ENCODE measurements at regions not wholly inside any gene's neighbourhood (a gene's known extent, or its start where the extent isn't known, plus 50 kb on each side); places are given as distances from the start of the nearest gene placed in this dataset.

DNA sequence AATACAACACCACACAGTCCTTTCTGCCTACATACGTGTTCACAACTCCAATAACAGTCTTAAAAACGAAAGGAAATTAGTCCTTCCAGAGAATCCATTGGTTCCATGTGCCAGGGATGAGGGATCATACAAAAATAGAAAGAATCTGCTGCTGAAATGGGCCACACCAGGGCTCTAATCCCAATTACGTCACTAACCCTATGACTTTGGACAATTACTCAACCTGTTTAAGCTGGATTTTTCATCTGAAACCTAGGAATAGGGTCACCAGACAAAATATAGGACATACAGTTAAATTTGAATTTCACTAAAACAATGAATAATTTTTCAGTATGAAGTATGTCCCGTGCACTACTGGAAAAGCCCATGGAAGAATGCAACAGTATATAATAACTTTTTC is 264.7 kb downstream of the YTHDC2 start:
- no TSS peak for BruUV-seq (replicated peaks)
- Mint-ChIP-seq H3K4me1 (ENCODE audit: insufficient read depth, unreplicated experiment) (peaks cover 13% of the 10 kb centered on the region), H3K9me3 (ENCODE audit: unreplicated experiment) (no peaks in the 10 kb centered on the region), H3K27me3 (ENCODE audit: insufficient read depth, unreplicated experiment) (no peaks in the 10 kb centered on the region), H3K36me3 (ENCODE audit: insufficient read depth, unreplicated experiment) (no peaks in the 10 kb centered on the region), H3K4me3 (ENCODE audit: unreplicated experiment) (no peak overlapping the region), H3K27ac (ENCODE audit: low read depth, unreplicated experiment) (no peak overlapping the region)
- ChIA-PET CTCF (no interaction called here), POLR2A (no interaction called here)
- TF ChIP-seq CTCF (IDR thresholded peaks at IDR 0.05; ENCODE audit: unreplicated experiment), result no peak
- intact Hi-C loops (cut with micrococcal nuclease), result no loop called here
- DNase-seq (ENCODE audit: unreplicated experiment), result no peak

DNA sequence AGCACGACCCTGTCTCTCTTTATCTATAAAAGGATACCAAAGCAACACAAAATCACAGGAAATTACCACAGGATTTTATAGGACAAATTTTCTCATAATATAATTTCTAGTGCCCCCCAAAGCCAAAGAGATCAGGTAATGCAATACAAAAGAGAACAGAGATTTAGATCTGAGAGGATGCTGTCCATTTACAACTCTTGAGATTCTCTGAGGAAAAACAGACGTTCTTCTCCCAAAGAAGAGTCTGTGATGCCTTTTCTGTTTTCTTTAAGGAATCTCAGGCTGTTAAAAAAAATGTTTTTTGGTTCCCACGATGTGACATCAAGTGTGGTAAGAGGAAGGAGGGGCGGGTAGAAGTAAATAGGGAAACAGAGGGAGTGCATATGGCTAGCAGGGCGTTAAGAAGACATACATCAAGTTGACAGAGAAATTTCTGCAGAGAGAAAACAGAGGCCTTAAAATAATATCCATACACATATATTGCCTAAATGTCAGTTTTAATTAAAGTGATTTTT is 274.7 kb downstream of the YTHDC2 start:
- no peaks in the 10 kb centered on the region for H3K4me1 Mint-ChIP-seq (ENCODE audit: insufficient read depth, unreplicated experiment)
- no TSS peak for BruUV-seq (replicated peaks)
- H3K27ac Mint-ChIP-seq (ENCODE audit: low read depth, unreplicated experiment), result no peak overlapping the region
- no peak overlapping the region for H3K4me3 Mint-ChIP-seq (ENCODE audit: unreplicated experiment)
- intact Hi-C loops (cut with micrococcal nuclease), result no loop called here
- peaks cover 74% of the 10 kb centered on the region for H3K27me3 Mint-ChIP-seq (ENCODE audit: insufficient read depth, unreplicated experiment)
- POLR2A ChIA-PET, result no interaction called here
- no peaks in the 10 kb centered on the region for H3K9me3 Mint-ChIP-seq (ENCODE audit: unreplicated experiment)
- no peaks in the 10 kb centered on the region for H3K36me3 Mint-ChIP-seq (ENCODE audit: insufficient read depth, unreplicated experiment)
- TF ChIP-seq CTCF (IDR thresholded peaks at IDR 0.05; ENCODE audit: unreplicated experiment), result no peak
- no peak for DNase-seq (ENCODE audit: unreplicated experiment)
- CTCF ChIA-PET, result no interaction called here

GRCh38 chr5:113789769-113790168 is 276.3 kb downstream of the YTHDC2 start:
- no peak overlapping the region for H3K4me3 Mint-ChIP-seq (ENCODE audit: unreplicated experiment)
- no peak overlapping the region for H3K27ac Mint-ChIP-seq (ENCODE audit: low read depth, unreplicated experiment)
- no peaks in the 10 kb centered on the region for H3K36me3 Mint-ChIP-seq (ENCODE audit: insufficient read depth, unreplicated experiment)
- no peak for TF ChIP-seq CTCF (IDR thresholded peaks at IDR 0.05; ENCODE audit: unreplicated experiment)
- intact Hi-C loops (cut with micrococcal nuclease), result no loop called here
- ChIA-PET CTCF (interaction anchor here (1.2 kb wide), 1 partner anchor 1279 kb away, joined by 4 read pairs; no protein-coding TSS in a partner anchor), POLR2A (no interaction called here)
- DNase-seq (ENCODE audit: unreplicated experiment), result no peak
- H3K27me3 Mint-ChIP-seq (ENCODE audit: insufficient read depth, unreplicated experiment), result peaks cover 89% of the 10 kb centered on the region
- no TSS peak for BruUV-seq (replicated peaks)
- no peaks in the 10 kb centered on the region for H3K4me1 Mint-ChIP-seq (ENCODE audit: insufficient read depth, unreplicated experiment)
- no peaks in the 10 kb centered on the region for H3K9me3 Mint-ChIP-seq (ENCODE audit: unreplicated experiment)

GRCh38 chr5:113792806-113793205 is 279.3 kb downstream of the YTHDC2 start:
- Mint-ChIP-seq H3K36me3 (ENCODE audit: insufficient read depth, unreplicated experiment) (no peaks in the 10 kb centered on the region), H3K27ac (ENCODE audit: low read depth, unreplicated experiment) (no peak overlapping the region), H3K27me3 (ENCODE audit: insufficient read depth, unreplicated experiment) (peaks cover 100% of the 10 kb centered on the region), H3K9me3 (ENCODE audit: unreplicated experiment) (no peaks in the 10 kb centered on the region), H3K4me3 (ENCODE audit: unreplicated experiment) (no peak overlapping the region), H3K4me1 (ENCODE audit: insufficient read depth, unreplicated experiment) (no peaks in the 10 kb centered on the region)
- no TSS peak for BruUV-seq (replicated peaks)
- CTCF ChIA-PET, result no interaction called here
- intact Hi-C loops (cut with micrococcal nuclease), result no loop called here
- POLR2A ChIA-PET, result no interaction called here
- TF ChIP-seq CTCF (IDR thresholded peaks at IDR 0.05; ENCODE audit: unreplicated experiment), result no peak
- DNase-seq (ENCODE audit: unreplicated experiment), result no peak
